Ectodermal cell (in vitro differentiated cells): ENCODE measurements at regions not wholly inside any gene's neighbourhood (a gene's known extent, or its start where the extent isn't known, plus 50 kb on each side); places are given as distances from the start of the nearest gene placed in this dataset.
"Not testable (repeated sequence)": the region's sequence is repeated elsewhere in the genome, so short reads cannot be mapped to it uniquely, and the experiment has no call there.

Experiments used
- H3K27ac ChIP-seq: 2 replicates; pipeline ENCODE4 v1.7.0; 2013; ENCODE audit warnings: mild to moderate bottlenecking, low read depth, low read length; ENCODE audit not compliant: insufficient read depth, poor library complexity, severe bottlenecking
- H3K27me3 ChIP-seq: 2 replicates; pipeline ENCODE4 v1.7.0; 2013; ENCODE audit warnings: mild to moderate bottlenecking, low read length; ENCODE audit not compliant: insufficient read depth, control insufficient read depth, poor library complexity, severe bottlenecking
- H3K36me3 ChIP-seq: one replicate; pipeline ENCODE4 v1.7.0; 2013; ENCODE audit warnings: low read length; ENCODE audit not compliant: control insufficient read depth, insufficient read depth
- H3K4me1 ChIP-seq: one replicate; pipeline ENCODE4 v1.7.0; 2013; ENCODE audit warnings: low read length; ENCODE audit not compliant: control insufficient read depth, insufficient read depth
- H3K4me3 ChIP-seq: 2 replicates; pipeline ENCODE4 v1.7.0; 2013; ENCODE audit warnings: low read depth, low read length, control low read depth; ENCODE audit not compliant: insufficient read depth
- H3K9me3 ChIP-seq: 2 replicates; pipeline ENCODE4 v1.7.0; 2013; ENCODE audit warnings: mild to moderate bottlenecking, low read length, moderate library complexity; ENCODE audit not compliant: control insufficient read depth
- WGBS, 2 experiments: methylation state at CpG; one replicate each; pipeline ENCODE4 v1.1.7; 2013; ENCODE audit warnings: missing lambda C conversion rate in 2 of 2; 5-methylcytosine and 5-hydroxymethylcytosine counted together

GRCh38 chr12:131386781-131387180, 324.1 kb upstream of the SFSWAP start:
- H3K4me1 ChIP-seq = peaks cover 10% of the 10 kb centered on the region
- WGBS, 2 experiments = 85 to 86% methylated on average over 11 of the region's 11 CpGs
- no peak overlapping the region for H3K4me3 ChIP-seq
- no peaks in the 10 kb centered on the region for H3K9me3 ChIP-seq
- no peak overlapping the region for H3K27ac ChIP-seq
- no peaks in the 10 kb centered on the region for H3K36me3 ChIP-seq
- H3K27me3 ChIP-seq = no peaks in the 10 kb centered on the region

- no peaks in the 10 kb centered on the region for H3K36me3 ChIP-seq
- no peaks in the 10 kb centered on the region for H3K27me3 ChIP-seq
- H3K4me3 ChIP-seq = no peak overlapping the region
- no peak overlapping the region for H3K27ac ChIP-seq
- peaks cover 9% of the 10 kb centered on the region for H3K4me1 ChIP-seq
- no peaks in the 10 kb centered on the region for H3K9me3 ChIP-seq
- 85 to 86% methylated on average over 35 of the region's 35 CpGs for WGBS, 2 experiments
Observed at GRCh38 chr12:131387281-131388163, 323.4 kb upstream of the SFSWAP start.

- not testable (repeated sequence) for H3K4me1 ChIP-seq, H3K27ac ChIP-seq, H3K4me3 ChIP-seq, H3K9me3 ChIP-seq, H3K36me3 ChIP-seq, H3K27me3 ChIP-seq
- 75 to 77% methylated on average over 8 of the region's 10 CpGs for WGBS, 2 experiments
Observed at GRCh38 chr12:131388164-131389053, 322.5 kb upstream of the SFSWAP start.

DNA sequence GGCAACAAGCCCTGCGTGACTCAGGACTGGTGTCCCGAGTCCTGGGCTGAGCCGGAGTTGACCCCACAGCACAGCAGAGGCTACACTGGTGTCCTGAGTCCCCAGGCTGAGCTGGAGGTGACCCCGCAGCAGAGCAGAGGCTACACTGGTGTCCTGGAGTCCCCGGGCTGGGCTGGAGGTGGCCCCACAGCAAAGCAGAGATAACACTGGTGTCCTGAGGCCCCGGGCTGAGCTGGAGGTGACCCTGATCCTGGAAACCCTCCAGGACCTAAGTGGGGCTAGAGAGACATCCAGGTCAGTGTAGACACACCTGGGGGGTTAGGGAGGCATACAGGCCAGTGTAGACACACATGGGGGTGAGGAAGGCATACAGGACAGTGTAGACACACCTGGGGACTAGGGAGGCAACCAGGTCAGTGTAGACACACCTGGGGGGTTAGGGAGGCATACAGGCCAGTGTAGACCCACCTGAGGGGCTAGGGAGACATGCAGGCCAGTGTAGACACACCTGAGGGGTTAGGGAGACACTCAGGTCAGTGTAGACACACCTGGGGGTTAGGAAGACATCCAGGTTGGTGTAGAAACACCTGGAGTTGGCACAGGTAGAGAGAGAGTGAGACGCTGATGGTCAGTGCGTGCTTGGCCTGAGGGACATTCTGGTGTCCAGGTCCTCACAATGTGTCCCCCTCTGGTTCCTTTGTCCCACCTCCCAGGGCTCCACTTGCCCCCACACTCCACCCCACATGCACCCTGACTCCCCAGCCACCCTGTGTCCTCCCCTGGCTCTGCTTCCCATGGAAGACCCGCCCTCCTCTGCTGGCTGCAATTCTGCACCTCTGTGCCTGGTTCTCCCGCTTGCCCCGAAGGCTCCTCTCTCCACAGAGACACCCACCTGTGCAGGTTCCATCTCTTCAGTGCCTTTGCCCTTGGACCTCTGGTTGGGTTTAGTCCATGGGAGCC, 321.6 kb upstream of the SFSWAP start:
- Histone ChIP-seq H3K36me3 (no peaks in the 10 kb centered on the region), H3K27me3 (no peaks in the 10 kb centered on the region), H3K9me3 (no peaks in the 10 kb centered on the region), H3K4me3 (no peak overlapping the region), H3K4me1 (peaks cover 9% of the 10 kb centered on the region), H3K27ac (no peak overlapping the region)
- 90 to 92% methylated on average over 11 of the region's 11 CpGs for WGBS, 2 experiments

GRCh38 chr12:131390412-131391334, 320.2 kb upstream of the SFSWAP start:
- no peak overlapping the region for H3K4me3 ChIP-seq
- 76 to 79% methylated on average over 19 of the region's 19 CpGs for WGBS, 2 experiments
- peaks cover 9% of the 10 kb centered on the region for H3K4me1 ChIP-seq
- H3K27ac ChIP-seq = no peak overlapping the region
- H3K36me3 ChIP-seq = no peaks in the 10 kb centered on the region
- H3K27me3 ChIP-seq = no peaks in the 10 kb centered on the region
- H3K9me3 ChIP-seq = no peaks in the 10 kb centered on the region

DNA sequence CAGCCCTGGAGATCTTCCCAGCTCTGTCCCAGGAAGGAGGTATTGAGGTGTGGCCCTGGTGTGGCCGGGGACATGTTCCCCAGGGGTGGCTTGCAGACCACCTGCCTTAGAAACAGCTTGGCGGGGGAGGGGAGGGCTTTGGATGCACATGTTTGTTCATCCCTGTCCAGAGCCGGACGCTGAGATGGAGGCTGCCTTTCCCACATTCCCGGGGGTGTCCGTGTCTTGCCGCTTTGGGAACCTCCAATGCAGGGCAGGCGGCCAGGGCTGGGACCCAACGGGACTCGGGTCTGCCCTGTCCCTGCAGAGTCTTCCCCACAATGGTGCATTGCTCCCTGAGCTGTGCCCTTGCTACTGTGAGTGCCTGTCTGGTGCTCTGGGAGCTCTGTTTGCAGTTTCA, 319.5 kb upstream of the SFSWAP start:
- Histone ChIP-seq H3K4me1 (peaks cover 8% of the 10 kb centered on the region), H3K36me3 (no peaks in the 10 kb centered on the region), H3K4me3 (no peak overlapping the region), H3K27me3 (no peaks in the 10 kb centered on the region), H3K27ac (no peak overlapping the region), H3K9me3 (no peaks in the 10 kb centered on the region)
- WGBS, 2 experiments = 91% methylated on average over 10 of the region's 10 CpGs

DNA sequence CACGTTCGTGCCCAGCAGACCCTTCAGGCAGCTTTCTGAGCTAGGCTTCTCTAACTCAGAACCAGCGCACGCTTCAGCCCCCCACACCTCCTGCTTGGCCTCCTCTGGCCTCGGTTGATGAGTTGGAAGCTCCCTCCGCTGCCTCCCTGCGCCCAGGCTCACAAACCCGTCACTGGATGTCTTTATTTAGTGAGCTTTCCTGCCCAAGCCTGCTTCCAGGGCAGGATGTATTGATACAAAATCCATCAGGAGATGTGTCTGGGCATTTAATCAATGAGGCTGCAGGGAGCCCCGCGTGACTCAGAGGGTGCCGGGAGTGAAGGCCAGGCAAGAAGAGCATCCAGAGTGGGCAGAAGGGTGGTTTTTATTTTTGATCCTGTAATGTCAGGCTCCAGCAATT, 316.1 kb upstream of the SFSWAP start:
- H3K9me3 ChIP-seq, H3K4me3 ChIP-seq, H3K36me3 ChIP-seq, H3K4me1 ChIP-seq, H3K27ac ChIP-seq, H3K27me3 ChIP-seq: not testable (repeated sequence)
- 87 to 89% methylated on average over 11 of the region's 11 CpGs for WGBS, 2 experiments

GRCh38 chr12:131395209-131395684, 315.6 kb upstream of the SFSWAP start:
- not testable (repeated sequence) for H3K9me3 ChIP-seq, H3K36me3 ChIP-seq
- 94% methylated on average over 5 of the region's 5 CpGs for WGBS, 2 experiments

GRCh38 chr12:131395971-131396573, 314.8 kb upstream of the SFSWAP start:
- Histone ChIP-seq H3K9me3 (no peaks in the 10 kb centered on the region), H3K27me3 (no peaks in the 10 kb centered on the region), H3K36me3 (no peaks in the 10 kb centered on the region), H3K27ac (no peak overlapping the region), H3K4me1 (no peaks in the 10 kb centered on the region), H3K4me3 (no peak overlapping the region)
- WGBS, 2 experiments = 87 to 90% methylated on average over 1 of the region's 1 CpG

More at GRCh38 chr12:131395209-131395684, 315.6 kb upstream of the SFSWAP start:
- not testable (repeated sequence) for H3K27ac ChIP-seq, H3K4me3 ChIP-seq, H3K27me3 ChIP-seq, H3K4me1 ChIP-seq
